HG02884 (cell line): ENCODE measurements at regions not wholly inside any gene's neighbourhood (a gene's known extent, or its start where the extent isn't known, plus 50 kb on each side); places are given as distances from the start of the nearest gene placed in this dataset.
"Not testable (repeated sequence)": the region's sequence is repeated elsewhere in the genome, so short reads cannot be mapped to it uniquely, and the experiment has no call there.

Experiments
- ATAC-seq: cut with Tn5 transposase; IDR thresholded peaks from one replicate; pipeline ENCODE4 v1.9.1; 2021; ENCODE audit warnings: mild to moderate bottlenecking, moderate library complexity; ENCODE audit not compliant: unreplicated experiment

- no peak for ATAC-seq
Observed at GRCh38 chr4:33886356-33886755, 2358.0 kb downstream of the ARAP2 start.

DNA sequence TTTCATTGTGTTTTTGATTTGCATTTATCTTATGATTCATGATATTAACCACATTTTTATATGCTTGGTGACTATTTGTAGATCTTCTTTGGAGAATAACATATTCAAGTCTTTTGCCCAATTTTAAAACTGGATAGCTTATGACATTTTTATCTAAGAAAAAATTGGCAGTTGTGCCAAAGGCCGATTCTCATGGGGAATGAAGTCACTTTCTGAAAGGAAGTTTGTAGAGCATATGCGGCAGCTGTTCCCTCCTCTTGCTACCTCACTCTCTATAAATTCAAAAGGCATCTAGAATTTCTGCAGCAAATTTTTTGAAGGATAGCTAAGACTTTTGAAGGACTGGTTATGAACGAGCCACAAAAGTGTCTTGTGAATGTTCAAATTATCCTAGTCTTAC, 2353.5 kb downstream of the ARAP2 start:
- ATAC-seq: no peak

DNA sequence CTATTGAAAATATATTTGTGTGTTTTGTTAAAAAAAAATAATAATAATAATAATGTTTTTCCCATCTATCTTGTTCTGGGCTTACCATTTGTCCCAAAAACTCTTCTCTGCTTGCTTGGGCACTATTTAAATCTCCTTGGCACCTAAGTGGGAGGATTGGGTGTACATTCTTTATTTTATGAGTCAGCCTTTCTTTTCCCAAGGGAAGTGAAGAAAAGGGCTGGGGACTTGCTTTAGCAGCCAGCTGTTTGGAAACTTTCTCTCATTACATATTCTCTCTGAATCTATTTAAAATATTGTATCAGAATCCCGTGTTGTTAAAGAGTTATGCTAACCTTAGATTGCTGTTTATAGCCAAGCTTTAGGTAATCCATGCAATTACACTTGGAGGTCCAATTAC, 2332.4 kb downstream of the ARAP2 start:
- ATAC-seq: no peak

GRCh38 chr4:33914386-33914785, 2329.9 kb downstream of the ARAP2 start:
- ATAC-seq: no peak

DNA sequence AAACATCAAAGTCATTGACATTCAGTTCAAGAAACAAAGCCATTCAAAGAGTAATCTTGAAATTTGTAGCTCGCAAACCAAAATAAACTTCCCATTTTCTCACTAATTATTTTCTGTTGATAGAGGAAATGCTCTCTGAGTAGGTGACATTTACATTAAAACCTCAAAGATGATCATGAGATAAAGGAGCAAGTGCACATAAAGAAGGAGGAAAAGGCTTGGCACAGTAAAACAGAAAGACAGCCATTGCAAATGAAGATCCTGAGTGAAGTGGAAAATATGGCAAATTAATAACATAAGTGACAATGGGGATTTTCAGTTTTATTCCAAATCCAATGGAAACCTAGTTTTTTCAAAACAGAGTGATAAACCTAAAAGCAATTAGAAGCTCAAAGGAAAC, 2320.8 kb downstream of the ARAP2 start:
- ATAC-seq: no peak

DNA sequence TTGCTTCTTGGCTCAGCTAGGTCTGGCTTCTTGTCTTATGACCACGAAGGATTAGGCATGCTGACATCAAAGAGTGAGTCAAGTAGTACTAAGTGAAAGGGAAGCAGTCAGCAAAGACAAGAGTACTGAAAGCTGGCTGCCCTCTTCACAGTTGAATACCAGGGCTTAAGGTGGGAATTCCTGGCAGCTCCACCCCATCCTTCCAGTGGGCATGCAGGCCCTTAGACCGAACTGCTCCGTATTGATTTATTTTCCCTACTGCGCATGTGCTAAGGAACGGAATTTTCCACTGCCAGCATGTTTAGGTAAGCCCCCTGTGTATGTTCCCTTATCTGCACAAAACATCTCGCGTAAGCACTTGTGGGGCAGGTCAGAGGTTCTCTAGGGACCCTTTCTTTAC, 2320.1 kb downstream of the ARAP2 start:
- no peak for ATAC-seq

DNA sequence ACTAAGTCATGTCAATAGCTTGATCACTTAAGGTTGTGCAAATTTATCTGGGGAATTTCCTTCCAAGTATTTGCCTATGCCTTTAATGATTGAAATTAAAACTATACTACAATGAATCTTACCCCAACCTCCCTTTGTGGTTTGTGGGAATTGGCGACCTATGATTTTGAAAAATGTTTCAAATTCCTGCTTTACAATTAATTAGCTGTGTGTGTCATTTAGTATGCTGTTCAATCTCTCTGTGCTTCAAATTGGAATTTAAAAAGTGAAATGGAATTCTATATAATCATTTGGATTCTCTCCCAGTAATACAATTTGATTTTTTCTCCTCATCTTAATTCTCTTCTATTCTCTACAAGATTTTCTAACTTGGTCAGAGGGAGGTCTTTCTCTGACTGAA, 2319.5 kb downstream of the ARAP2 start:
- ATAC-seq: no peak

- no peak for ATAC-seq
Observed at GRCh38 chr4:33930497-33930896, 2313.8 kb downstream of the ARAP2 start.

DNA sequence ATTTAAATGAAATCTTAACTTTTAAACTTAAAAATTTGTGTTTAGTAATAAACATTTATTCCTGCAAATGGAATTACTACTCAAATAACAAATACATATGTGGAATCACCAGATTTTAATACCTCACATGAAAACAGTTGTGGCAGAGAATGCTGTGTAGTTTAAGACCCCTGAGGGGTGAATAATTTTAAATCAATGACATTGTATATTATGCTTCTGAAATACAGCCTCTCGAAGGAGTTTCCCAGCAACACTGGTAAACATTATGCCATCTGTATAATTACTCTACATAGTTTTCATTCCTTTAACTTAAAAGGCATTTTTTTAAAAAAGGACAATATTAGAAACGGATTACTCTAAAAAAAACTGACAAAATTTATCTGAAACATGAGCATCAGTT, 2313.3 kb downstream of the ARAP2 start:
- no peak for ATAC-seq

GRCh38 chr4:33940281-33940680, 2304.0 kb downstream of the ARAP2 start:
- no peak for ATAC-seq

- ATAC-seq: no peak
Observed at GRCh38 chr4:33941854-33942253, 2302.5 kb downstream of the ARAP2 start.

GRCh38 chr4:33948921-33949320, 2295.4 kb downstream of the ARAP2 start:
- ATAC-seq: no peak

- ATAC-seq: not testable (repeated sequence)
Observed at GRCh38 chr4:33953848-33954247, 2290.5 kb downstream of the ARAP2 start.

DNA sequence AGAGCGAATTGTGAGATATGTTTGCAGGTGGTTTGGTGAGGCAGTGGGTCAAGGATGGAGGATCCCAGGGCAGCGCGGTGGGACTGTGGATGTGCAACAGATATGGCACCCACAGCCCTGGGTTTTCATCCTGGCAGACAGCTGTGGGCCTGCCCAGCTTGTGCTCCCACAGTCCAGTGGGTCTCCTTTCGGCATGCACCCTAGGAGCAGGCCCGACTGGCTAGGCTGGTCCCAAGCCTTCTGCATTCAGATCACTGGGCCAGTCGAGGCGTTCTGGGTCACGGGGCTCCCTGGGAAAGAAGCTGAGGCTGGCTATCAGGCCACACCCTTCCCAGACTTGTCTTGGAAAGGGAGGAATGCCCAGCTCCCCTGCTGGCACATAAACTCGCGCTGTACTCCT, 2289.6 kb downstream of the ARAP2 start:
- ATAC-seq: no peak

GRCh38 chr4:33959519-33959918, 2284.8 kb downstream of the ARAP2 start:
- no peak for ATAC-seq

DNA sequence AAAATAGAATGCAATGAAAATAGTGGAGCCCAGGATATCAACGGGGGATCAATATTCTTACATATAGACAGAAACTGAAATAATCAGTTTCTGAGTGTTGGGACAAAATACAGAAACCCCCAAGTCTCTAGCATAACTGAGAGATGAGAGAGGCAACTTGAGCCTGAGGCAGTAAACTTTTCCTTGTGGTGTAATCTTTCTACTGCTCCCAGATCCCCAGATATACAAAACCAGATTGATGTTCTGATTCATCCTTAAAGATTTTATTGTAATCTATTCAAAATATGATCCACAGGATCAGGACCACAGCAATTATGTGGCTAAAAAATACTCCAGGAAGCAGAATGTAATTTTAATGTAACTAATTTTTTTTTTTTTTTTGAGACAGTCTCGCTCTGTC, 2282.6 kb downstream of the ARAP2 start:
- no peak for ATAC-seq

DNA sequence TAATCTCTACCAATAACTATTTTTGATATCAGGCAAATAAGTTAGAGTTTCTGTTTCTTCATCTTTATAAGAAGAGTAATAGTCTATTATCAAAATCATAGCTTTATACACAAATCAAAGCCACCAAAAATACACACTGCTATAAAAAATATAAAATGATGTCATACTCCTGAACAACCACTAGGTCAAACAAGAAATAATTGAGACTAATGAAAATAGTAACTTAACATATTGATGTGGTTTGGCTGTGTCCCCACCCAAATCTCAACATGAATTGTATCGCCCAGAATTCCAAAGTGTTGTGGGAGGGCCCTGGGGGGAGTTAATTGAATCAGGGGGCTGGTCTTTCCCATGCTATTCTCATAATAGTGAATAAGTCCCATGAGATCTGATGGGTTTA, 2277.5 kb downstream of the ARAP2 start:
- no peak for ATAC-seq

- ATAC-seq: no peak
Observed at GRCh38 chr4:33974270-33974669, 2270.0 kb downstream of the ARAP2 start.

DNA sequence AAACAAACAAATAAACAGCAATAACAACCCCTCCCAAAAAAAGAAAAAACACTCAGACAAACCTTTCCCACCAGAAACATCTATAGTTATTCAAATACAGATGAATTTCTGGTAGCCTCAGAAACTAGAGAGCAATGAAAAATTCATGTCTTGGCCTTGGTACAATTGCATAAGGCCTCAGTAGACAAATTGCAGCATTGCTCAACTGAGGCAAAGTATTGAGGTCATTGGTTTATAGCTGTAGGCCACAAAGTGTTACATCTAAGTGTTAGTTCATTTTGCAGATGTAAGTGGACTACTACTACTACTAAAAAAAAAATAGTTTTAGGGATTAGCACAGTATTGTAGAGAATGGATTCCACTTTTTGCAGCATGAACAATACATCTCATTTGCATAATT, 2268.3 kb downstream of the ARAP2 start:
- no peak for ATAC-seq

GRCh38 chr4:33979781-33980180, 2264.5 kb downstream of the ARAP2 start:
- not testable (repeated sequence) for ATAC-seq

DNA sequence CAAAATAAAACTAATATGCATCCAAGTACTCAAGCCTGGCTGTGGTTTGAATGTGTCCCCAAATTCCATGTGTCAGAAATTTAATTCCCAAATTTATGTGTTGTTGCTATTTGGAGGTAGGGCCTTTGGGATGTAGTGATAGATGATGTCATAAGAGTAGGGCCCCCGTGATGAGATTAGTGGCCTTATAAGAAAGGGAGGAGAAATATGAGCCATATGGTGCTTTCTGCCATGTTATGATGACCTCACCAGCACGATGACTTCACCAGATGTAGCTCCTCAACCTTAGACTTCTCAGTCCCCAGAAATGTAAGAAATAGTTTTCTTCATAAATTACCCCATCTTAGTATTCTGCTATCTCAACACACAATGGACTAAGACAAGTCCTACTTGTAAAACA, 2264.0 kb downstream of the ARAP2 start:
- no peak for ATAC-seq

DNA sequence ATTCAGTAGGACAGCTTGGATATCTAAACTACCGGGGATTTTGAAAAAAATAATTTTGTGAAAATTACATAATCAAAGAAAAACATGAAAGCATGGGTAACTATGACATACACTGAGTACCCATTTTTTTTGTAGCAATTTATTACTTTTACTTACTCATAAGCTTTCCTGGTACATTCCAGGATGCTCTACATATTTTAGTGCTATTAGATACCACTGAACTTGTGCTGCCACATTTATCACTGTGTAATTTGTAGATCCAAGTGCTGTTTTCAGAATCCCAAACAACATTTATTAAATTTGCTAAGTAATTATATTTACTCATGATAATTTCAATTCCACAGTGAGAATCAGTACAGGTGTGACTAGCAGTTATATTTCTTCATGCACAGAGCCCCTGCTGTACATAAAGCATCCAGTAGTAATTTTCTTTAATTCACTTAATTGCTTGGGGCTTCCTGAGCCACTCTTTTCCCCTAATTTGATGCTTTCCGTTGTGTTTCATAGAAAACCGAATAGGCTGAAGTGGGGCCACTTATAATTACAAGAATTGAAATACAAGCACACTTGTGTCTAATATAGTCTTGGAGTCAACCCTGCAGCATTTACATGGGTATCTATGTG, 2254.4 kb downstream of the ARAP2 start:
- ATAC-seq: no peak

DNA sequence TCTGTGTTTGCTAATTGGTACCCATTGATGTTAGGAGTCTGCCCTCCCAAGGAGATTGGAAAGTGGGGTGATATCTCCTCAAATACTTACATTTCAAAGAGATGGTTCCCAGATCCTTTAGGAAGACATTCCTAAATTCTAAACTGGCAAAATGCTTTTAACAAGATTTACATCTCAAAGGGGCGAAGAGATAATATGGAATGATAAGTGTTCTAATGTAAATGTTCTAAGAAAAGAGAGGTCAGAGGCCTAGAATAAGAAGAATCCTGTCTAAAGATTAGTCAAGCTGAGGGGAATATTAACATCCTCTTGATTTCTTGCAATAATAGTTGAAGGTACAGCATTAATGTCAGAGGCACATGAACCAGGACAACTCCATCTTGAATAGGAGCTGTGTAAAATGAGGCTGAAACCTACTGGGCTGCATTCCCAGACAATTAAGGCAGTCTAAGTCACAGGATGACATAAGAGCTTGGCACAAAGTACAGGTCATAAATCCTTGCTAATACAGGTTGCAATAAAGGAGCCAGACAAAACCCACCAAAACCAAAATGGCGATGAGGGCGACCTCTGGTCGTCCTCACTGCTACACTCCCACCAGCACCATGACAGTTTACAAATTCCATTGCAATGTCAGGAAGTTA, 2248.1 kb downstream of the ARAP2 start:
- ATAC-seq: no peak
